ENCODE measurements at regions not wholly inside any gene's neighbourhood (a gene's known extent, or its start where the extent isn't known, plus 50 kb on each side); places are given as distances from the start of the nearest gene placed in this dataset.

DNA sequence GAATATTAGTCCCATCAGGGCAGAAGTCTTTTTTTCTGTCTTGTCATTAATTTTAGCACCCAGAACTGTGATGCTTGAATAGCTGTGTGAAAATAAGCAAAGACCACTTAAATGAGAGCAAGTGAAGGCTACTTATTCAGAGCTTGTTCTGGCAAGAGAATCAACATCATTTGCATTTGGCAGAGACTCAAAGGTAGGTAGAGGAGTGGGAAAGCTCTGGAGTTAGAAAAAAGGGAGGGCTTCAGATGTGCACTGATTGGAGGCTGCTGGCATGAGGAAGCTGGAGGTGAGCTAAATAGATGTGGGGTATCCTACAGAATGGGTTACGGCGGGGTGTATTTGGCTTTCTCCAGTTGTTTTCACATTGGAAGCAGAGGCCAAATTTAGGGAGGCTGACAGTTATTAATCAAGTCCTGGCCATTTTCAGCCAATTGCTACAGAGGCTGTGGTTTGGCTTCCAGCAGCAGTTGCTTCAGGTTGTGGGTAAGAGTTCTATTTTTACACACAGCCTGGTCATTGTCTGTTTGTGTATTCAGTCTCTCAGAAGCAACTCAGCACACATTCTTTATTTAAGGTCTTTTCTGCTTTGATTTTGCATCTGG, 254.3 kb downstream of the BTBD3 start:
- H3K9ac ChIP-seq (ENCODE audit: low read depth, low read length), result no peak overlapping the region
- H3K9me3 ChIP-seq (ENCODE audit: control insufficient read depth, insufficient read depth, low read length), result no peaks in the 10 kb centered on the region
- no peak overlapping the region for H3K27ac ChIP-seq (ENCODE audit: low read depth, low read length)
- no peaks in the 10 kb centered on the region for H3K36me3 ChIP-seq (ENCODE audit: control insufficient read depth, insufficient read depth, low read length)
- no peak overlapping the region for H3K4me3 ChIP-seq (ENCODE audit: low read depth, low read length)
- H3K27me3 ChIP-seq (ENCODE audit: control insufficient read depth, insufficient read depth, low read length), result no peaks in the 10 kb centered on the region
- H3K4me1 ChIP-seq (ENCODE audit: control insufficient read depth, insufficient read depth, low read length), result peaks cover 10% of the 10 kb centered on the region; the same call in 1 of the 2 replicates

DNA sequence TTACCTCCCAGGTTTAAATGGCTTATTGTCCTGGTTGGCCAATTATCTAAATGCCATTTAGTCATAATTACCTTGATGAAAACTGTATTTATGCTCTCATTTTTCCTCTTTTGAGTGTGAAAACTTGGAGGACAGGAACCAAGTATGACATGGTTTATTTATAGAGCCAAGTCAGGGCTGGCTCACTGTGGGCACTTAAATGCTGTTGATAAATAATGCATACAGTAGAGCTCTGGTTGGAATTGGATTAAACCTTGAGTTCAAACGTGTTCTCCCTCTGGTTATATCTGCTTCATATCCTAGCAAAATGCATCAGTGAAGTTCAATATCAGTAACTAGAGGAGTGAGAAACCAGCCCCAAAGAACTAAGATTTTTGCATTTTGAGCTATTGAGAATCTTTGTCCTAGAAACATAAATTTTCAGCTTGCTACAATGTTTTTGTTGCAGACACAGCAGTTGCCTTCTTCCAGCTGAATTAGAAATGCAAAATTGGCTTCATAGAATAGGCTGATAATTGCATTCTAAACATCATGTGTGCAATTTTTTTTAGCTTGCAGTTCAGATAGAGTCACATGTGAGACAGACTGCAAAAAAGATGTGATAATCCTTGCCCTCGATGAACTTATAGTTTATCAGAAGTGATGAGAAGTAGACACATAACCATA, 255.8 kb downstream of the BTBD3 start:
- Histone ChIP-seq H3K36me3 (ENCODE audit: control insufficient read depth, insufficient read depth, low read length) (no peaks in the 10 kb centered on the region), H3K27ac (ENCODE audit: low read depth, low read length) (no peak overlapping the region), H3K4me3 (ENCODE audit: low read depth, low read length) (no peak overlapping the region), H3K9me3 (ENCODE audit: control insufficient read depth, insufficient read depth, low read length) (no peaks in the 10 kb centered on the region), H3K4me1 (ENCODE audit: control insufficient read depth, insufficient read depth, low read length) (peaks cover 10% of the 10 kb centered on the region; the same call in 1 of the 2 replicates), H3K9ac (ENCODE audit: low read depth, low read length) (no peak overlapping the region), H3K27me3 (ENCODE audit: control insufficient read depth, insufficient read depth, low read length) (no peaks in the 10 kb centered on the region)

DNA sequence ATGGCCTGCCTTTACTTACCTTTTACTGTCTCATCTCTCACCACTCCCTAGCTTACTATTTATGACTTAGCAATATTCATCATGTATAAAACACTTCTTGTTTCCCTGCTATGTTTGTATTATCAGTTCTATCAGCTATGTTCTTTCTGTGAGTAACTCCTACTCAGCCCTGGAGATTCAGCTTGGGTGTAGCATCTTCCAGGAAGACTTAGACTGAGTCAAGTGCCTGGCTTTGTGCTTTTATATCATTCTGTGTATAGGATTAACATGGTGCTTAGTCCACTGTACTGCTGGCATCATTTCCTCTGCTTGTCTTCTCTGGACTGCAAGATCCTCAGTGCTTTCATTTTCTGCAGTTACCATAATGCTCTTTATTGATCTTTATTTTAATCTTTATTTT, 257.8 kb downstream of the BTBD3 start:
- Histone ChIP-seq H3K4me3 (ENCODE audit: low read depth, low read length) (no peak overlapping the region), H3K9ac (ENCODE audit: low read depth, low read length) (no peak overlapping the region), H3K9me3 (ENCODE audit: control insufficient read depth, insufficient read depth, low read length) (no peaks in the 10 kb centered on the region), H3K36me3 (ENCODE audit: control insufficient read depth, insufficient read depth, low read length) (no peaks in the 10 kb centered on the region), H3K4me1 (ENCODE audit: control insufficient read depth, insufficient read depth, low read length) (peaks cover 10% of the 10 kb centered on the region; the same call in 1 of the 2 replicates), H3K27me3 (ENCODE audit: control insufficient read depth, insufficient read depth, low read length) (no peaks in the 10 kb centered on the region), H3K27ac (ENCODE audit: low read depth, low read length) (no peak overlapping the region)

DNA sequence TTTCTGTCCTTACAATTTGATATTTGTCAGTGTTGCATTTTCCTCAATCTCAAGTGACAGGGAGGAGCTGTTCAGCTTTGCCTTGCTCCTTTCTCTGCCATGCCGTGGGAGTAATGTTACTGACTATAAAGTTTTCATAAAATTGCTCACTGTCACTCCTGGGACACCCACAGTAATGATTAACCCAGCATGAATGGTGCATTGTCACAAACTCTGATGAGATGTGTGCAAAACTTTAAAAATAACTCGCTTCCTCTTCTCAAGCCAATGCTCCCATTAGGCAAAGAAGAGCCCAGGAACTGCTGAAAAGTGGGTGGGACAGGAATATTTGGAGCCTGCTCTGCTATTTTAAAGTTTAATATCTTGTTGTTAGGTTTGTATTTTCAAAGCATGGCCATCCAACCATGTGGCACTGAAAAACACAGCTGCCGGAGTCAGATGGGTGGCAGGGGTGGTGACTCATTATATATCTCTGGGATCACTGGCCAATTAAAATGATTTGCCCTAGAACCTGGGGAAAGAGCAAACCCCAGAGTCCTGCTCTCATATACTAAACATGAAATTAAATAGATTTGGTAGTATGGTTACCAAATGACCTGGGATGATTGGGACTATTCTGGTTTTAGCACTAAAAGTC, 260.1 kb downstream of the BTBD3 start:
- Histone ChIP-seq H3K4me3 (ENCODE audit: low read depth, low read length) (no peak overlapping the region), H3K36me3 (ENCODE audit: control insufficient read depth, insufficient read depth, low read length) (no peaks in the 10 kb centered on the region), H3K27ac (ENCODE audit: low read depth, low read length) (no peak overlapping the region), H3K9ac (ENCODE audit: low read depth, low read length) (no peak overlapping the region), H3K4me1 (ENCODE audit: control insufficient read depth, insufficient read depth, low read length) (no peaks in the 10 kb centered on the region), H3K27me3 (ENCODE audit: control insufficient read depth, insufficient read depth, low read length) (no peaks in the 10 kb centered on the region), H3K9me3 (ENCODE audit: control insufficient read depth, insufficient read depth, low read length) (no peaks in the 10 kb centered on the region)

DNA sequence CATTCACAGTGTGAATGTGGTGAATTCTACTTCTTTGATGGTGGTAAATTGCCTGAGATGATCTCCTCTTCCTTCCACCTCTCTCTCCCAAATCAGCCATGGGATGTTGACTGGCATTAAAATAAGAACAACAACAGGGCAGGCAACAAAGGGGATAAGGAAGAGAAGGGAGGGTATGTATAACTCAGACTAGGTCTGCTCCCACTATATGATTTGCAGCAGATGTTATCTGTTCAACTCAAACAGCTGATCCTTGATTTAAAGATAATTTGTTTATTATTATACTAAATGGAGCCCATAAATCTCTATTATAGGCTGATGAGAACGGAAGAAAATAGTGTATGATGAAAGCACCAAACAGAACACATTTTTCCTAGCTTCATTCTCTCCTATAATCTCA, 262.0 kb downstream of the BTBD3 start:
- H3K27me3 ChIP-seq (ENCODE audit: control insufficient read depth, insufficient read depth, low read length), result no peaks in the 10 kb centered on the region
- H3K36me3 ChIP-seq (ENCODE audit: control insufficient read depth, insufficient read depth, low read length), result no peaks in the 10 kb centered on the region
- no peak overlapping the region for H3K4me3 ChIP-seq (ENCODE audit: low read depth, low read length)
- no peaks in the 10 kb centered on the region for H3K9me3 ChIP-seq (ENCODE audit: control insufficient read depth, insufficient read depth, low read length)
- H3K27ac ChIP-seq (ENCODE audit: low read depth, low read length), result no peak overlapping the region
- H3K9ac ChIP-seq (ENCODE audit: low read depth, low read length), result no peak overlapping the region
- no peaks in the 10 kb centered on the region for H3K4me1 ChIP-seq (ENCODE audit: control insufficient read depth, insufficient read depth, low read length)

DNA sequence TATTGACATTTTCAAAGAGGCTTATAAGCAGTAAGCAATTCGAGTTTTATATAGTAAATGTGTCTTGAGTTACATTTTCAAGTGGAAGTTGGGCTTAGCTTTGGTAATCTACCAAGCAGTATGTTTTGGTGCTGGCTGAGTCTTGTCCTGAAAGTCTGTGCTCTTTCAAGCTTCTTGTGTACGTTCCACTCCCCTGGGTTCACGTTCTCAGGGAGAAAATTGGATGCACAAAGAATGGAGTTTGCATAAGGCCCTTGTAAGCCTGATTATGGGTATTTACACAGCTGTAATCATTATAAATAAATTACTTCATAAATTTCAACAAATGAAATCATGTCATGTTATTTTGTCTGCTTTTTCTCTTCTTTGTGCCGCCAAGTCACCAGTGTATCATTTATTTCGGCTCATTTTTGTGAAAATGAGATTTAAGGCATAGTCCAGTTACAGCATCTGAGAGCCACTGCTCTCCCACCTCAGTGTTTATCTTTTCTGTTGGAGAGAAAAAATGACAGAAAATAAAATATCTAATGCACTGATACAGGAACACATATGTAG, 262.5 kb downstream of the BTBD3 start:
- Histone ChIP-seq H3K27ac (ENCODE audit: low read depth, low read length) (no peak overlapping the region), H3K36me3 (ENCODE audit: control insufficient read depth, insufficient read depth, low read length) (no peaks in the 10 kb centered on the region), H3K4me3 (ENCODE audit: low read depth, low read length) (no peak overlapping the region), H3K9ac (ENCODE audit: low read depth, low read length) (no peak overlapping the region), H3K27me3 (ENCODE audit: control insufficient read depth, insufficient read depth, low read length) (no peaks in the 10 kb centered on the region), H3K4me1 (ENCODE audit: control insufficient read depth, insufficient read depth, low read length) (no peaks in the 10 kb centered on the region), H3K9me3 (ENCODE audit: control insufficient read depth, insufficient read depth, low read length) (no peaks in the 10 kb centered on the region)

DNA sequence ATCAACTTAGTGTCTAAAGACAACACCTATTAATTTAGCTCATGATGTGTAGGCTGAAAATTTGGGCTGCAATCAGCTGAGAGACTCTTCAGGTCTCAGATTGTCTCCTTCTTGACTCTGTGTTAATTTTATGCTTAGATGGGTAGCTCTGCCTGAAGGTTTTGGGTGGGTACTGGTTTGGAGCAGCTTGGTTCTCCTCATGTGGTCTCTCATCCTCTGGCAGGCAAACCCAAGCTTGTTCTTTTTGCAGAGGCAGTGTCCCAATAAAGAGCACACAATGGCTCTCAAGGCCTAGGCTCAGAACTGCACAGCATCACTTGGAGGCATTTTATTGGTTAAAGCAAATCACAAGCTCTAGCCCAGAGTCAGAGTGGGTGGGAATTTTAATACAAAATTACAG, 280.6 kb downstream of the BTBD3 start:
- H3K4me3 ChIP-seq (ENCODE audit: low read depth, low read length), result no peak overlapping the region
- H3K9ac ChIP-seq (ENCODE audit: low read depth, low read length), result no peak overlapping the region
- H3K27me3 ChIP-seq (ENCODE audit: control insufficient read depth, insufficient read depth, low read length), result no peaks in the 10 kb centered on the region
- no peaks in the 10 kb centered on the region for H3K36me3 ChIP-seq (ENCODE audit: control insufficient read depth, insufficient read depth, low read length)
- no peaks in the 10 kb centered on the region for H3K9me3 ChIP-seq (ENCODE audit: control insufficient read depth, insufficient read depth, low read length)
- H3K4me1 ChIP-seq (ENCODE audit: control insufficient read depth, insufficient read depth, low read length), result no peaks in the 10 kb centered on the region
- no peak overlapping the region for H3K27ac ChIP-seq (ENCODE audit: low read depth, low read length)

DNA sequence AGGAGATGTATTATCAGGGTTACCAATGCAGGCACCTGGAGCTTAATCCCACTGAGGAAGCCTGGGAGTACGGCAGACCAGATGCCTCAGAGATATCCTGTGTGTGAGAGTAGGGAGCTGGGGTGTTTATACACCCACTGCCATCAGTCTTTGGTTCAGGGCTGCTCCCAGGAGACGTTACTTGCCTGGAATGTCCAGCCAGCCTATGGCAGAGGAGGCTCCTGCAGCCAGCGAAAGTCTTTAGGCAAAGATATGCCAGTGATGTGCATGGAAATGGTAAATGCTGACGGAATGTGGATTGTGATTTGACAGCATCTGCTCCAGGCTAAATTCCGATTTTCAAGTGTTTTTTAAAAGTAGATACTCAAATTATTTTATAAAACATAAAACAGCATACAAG, 282.0 kb downstream of the BTBD3 start:
- no peaks in the 10 kb centered on the region for H3K4me1 ChIP-seq (ENCODE audit: control insufficient read depth, insufficient read depth, low read length)
- no peak overlapping the region for H3K27ac ChIP-seq (ENCODE audit: low read depth, low read length)
- no peaks in the 10 kb centered on the region for H3K27me3 ChIP-seq (ENCODE audit: control insufficient read depth, insufficient read depth, low read length)
- H3K9me3 ChIP-seq (ENCODE audit: control insufficient read depth, insufficient read depth, low read length), result no peaks in the 10 kb centered on the region
- no peak overlapping the region for H3K4me3 ChIP-seq (ENCODE audit: low read depth, low read length)
- no peak overlapping the region for H3K9ac ChIP-seq (ENCODE audit: low read depth, low read length)
- no peaks in the 10 kb centered on the region for H3K36me3 ChIP-seq (ENCODE audit: control insufficient read depth, insufficient read depth, low read length)

DNA sequence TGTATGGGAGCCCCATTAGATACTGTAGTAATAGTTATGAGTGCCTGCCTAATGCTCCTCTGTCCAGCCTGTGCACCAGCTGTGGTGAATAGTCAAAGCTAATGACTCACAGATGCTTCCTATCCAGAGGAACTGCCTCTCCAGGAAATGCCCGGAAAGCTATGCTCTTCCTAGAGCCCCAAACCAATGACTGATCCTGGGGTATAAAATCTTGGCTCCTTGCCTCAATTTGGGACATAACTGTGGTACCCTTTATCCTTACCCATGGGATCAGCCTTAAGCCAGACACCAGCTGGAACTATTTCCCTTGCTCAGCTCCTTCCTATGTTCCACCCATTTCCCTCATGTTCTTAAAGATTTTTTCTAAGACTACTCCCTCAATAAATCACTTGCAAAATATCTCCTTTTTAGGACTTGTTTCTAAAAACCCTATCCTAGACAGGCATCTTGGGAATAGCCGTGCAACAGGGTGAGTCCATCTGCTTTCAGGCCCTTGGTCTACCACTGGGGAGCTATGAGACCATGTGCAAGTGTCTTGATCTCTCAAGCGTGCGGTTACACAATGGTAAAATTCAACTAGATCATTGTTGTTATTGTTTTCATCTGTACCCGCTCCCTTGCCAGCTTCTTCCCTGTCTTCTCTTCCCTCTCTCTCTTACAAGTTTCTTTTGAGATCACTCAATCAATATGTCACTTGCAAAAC, 283.7 kb downstream of the BTBD3 start:
- Histone ChIP-seq H3K9me3 (ENCODE audit: control insufficient read depth, insufficient read depth, low read length) (no peaks in the 10 kb centered on the region), H3K27ac (ENCODE audit: low read depth, low read length) (no peak overlapping the region), H3K4me3 (ENCODE audit: low read depth, low read length) (no peak overlapping the region), H3K4me1 (ENCODE audit: control insufficient read depth, insufficient read depth, low read length) (no peaks in the 10 kb centered on the region), H3K27me3 (ENCODE audit: control insufficient read depth, insufficient read depth, low read length) (no peaks in the 10 kb centered on the region), H3K9ac (ENCODE audit: low read depth, low read length) (no peak overlapping the region), H3K36me3 (ENCODE audit: control insufficient read depth, insufficient read depth, low read length) (no peaks in the 10 kb centered on the region)

DNA sequence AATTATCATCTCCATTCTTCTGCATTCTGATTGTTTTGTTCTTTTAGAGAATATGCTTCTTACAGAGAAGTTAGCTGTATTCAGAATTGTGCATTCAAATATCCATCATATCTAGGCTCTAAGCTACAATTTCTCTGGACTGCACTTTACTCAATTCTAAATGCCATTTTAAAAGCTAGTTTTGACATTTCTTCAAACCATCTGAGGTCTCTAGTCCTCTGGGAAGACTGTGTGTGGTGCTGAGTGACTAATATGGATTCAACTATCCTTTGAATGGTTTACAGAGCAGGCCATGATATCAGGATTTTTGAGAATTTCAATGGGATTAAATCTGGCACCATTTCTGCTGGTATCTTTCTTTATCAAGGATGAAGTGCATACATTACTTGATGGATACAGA, 285.7 kb downstream of the BTBD3 start:
- Histone ChIP-seq H3K27me3 (ENCODE audit: control insufficient read depth, insufficient read depth, low read length) (no peaks in the 10 kb centered on the region), H3K9me3 (ENCODE audit: control insufficient read depth, insufficient read depth, low read length) (no peaks in the 10 kb centered on the region), H3K4me1 (ENCODE audit: control insufficient read depth, insufficient read depth, low read length) (0 out of 2 replicates have a peak, but pooled peaks cover 2% of the 10 kb centered on the region), H3K36me3 (ENCODE audit: control insufficient read depth, insufficient read depth, low read length) (no peaks in the 10 kb centered on the region), H3K9ac (ENCODE audit: low read depth, low read length) (no peak overlapping the region), H3K4me3 (ENCODE audit: low read depth, low read length) (no peak overlapping the region), H3K27ac (ENCODE audit: low read depth, low read length) (no peak overlapping the region)
